ENCODE measurements at regions not wholly inside any gene's neighbourhood (a gene's known extent, or its start where the extent isn't known, plus 50 kb on each side); places are given as distances from the start of the nearest gene placed in this dataset.

DNA sequence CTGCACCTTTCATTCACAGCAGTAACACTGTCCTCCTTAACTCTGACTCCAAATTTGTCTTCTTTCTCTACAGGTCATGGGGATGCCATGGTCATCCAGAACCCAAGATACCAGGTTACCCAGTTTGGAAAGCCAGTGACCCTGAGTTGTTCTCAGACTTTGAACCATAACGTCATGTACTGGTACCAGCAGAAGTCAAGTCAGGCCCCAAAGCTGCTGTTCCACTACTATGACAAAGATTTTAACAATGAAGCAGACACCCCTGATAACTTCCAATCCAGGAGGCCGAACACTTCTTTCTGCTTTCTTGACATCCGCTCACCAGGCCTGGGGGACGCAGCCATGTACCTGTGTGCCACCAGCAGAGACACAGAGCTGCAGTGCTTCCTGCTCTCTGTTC is 156.2 kb upstream of the PRSS1 start:
- H3K4me1 ChIP-seq (ENCODE audit: control insufficient read depth in 1 of 2, insufficient read depth in 2 of 2, low read length in 2 of 2), result no peaks in the 10 kb centered on the region
- intact Hi-C loops (cut with micrococcal nuclease), result no loop called here
- POLR2A ChIA-PET, result no interaction called here
- RAD21 ChIA-PET (ENCODE audit: low non-redundant PET in 1 of 2, low total read pairs in 2 of 2, uncharacterized antibody in 2 of 2, unreplicated experiment in 2 of 2), result no interaction called here
- peaks cover 3% of the 10 kb centered on the region; the same call in 1 of the 2 replicates for H3K27me3 ChIP-seq (ENCODE audit: insufficient read depth, low read length)
- no peak overlapping the region for H3K27ac ChIP-seq (ENCODE audit: low read depth, low read length)
- TF ChIP-seq TCF7L2 (IDR thresholded peaks at IDR 0.05; ENCODE audit: borderline replicate concordance, extremely low read depth, insufficient read depth, insufficient read length), result no peak
- TF ChIP-seq, protein P1, sequence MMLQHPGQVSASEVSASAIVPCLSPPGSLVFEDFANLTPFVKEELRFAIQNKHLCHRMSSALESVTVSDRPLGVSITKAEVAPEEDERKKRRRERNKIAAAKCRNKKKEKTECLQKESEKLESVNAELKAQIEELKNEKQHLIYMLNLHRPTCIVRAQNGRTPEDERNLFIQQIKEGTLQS (IDR thresholded peaks at IDR 0.05), result no peak
- no peak for ATAC-seq
- H3K79me2 ChIP-seq (ENCODE audit: insufficient read depth, low read length), result no peaks in the 10 kb centered on the region
- no peaks in the 10 kb centered on the region for H3K36me3 ChIP-seq (ENCODE audit: control insufficient read depth in 1 of 2, insufficient read depth in 2 of 2, low read length in 2 of 2)
- H2AFZ ChIP-seq (ENCODE audit: low read depth, low read length, poor library complexity, severe bottlenecking), result no peak overlapping the region
- H3K9ac ChIP-seq (ENCODE audit: low read length), result no peak overlapping the region
- no peaks in the 10 kb centered on the region for H3K9me2 ChIP-seq (ENCODE audit: insufficient read depth)
- no peaks in the 10 kb centered on the region for H3K9me3 ChIP-seq (ENCODE audit: control insufficient read depth in 1 of 2, insufficient read depth in 1 of 2, low read depth in 1 of 2, low read length in 2 of 2)
- DNase-seq (ENCODE audit: low read depth, low spot score), result no peak
- CTCF ChIA-PET, result no interaction called here
- H3K4me3 ChIP-seq (replicated peaks in 1 of 2; ENCODE audit: low read depth in 1 of 2, low read length in 2 of 2), result no peak overlapping the region
- H4K20me1 ChIP-seq (ENCODE audit: insufficient read depth), result no peaks in the 10 kb centered on the region
- no peak overlapping the region for H3K4me2 ChIP-seq (ENCODE audit: low read length)
- BruUV-seq (replicated peaks), result no TSS peak

DNA sequence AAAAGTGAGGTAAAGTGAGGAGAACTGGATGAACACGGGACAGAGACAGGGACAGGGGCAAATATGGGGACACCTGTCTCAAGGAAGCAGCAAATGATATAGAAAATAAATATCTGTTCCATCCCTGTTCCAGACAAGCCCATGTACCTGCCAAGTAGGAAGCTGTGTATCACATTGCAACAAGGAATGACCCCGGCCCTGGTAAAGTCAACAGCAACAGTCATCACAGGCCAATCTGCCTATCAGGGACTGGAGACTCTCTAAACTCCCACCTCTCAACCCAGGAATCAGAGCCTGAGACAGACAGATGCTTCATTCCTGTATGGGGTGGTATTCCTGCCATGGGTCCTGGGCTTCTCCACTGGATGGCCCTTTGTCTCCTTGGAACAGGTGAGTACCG is 156.6 kb upstream of the PRSS1 start:
- Histone ChIP-seq H3K9me3 (ENCODE audit: control insufficient read depth in 1 of 2, insufficient read depth in 1 of 2, low read depth in 1 of 2, low read length in 2 of 2) (no peaks in the 10 kb centered on the region), H3K4me1 (ENCODE audit: control insufficient read depth in 1 of 2, insufficient read depth in 2 of 2, low read length in 2 of 2) (peaks cover 0 to 3% of the 10 kb centered on the region in 2 experiments; a peak in 1 of 4 replicates), H3K27ac (ENCODE audit: low read depth, low read length) (no peak overlapping the region), H3K9ac (ENCODE audit: low read length) (no peak overlapping the region), H3K9me2 (ENCODE audit: insufficient read depth) (no peaks in the 10 kb centered on the region), H3K27me3 (ENCODE audit: insufficient read depth, low read length) (peaks cover 2% of the 10 kb centered on the region; the same call in 1 of the 2 replicates), H3K4me2 (ENCODE audit: low read length) (no peak overlapping the region), H3K36me3 (ENCODE audit: control insufficient read depth in 1 of 2, insufficient read depth in 2 of 2, low read length in 2 of 2) (no peaks in the 10 kb centered on the region), H3K4me3 (replicated peaks in 1 of 2; ENCODE audit: low read depth in 1 of 2, low read length in 2 of 2) (no peak overlapping the region), H2AFZ (ENCODE audit: low read depth, low read length, poor library complexity, severe bottlenecking) (no peak overlapping the region), H3K79me2 (ENCODE audit: insufficient read depth, low read length) (no peaks in the 10 kb centered on the region), H4K20me1 (ENCODE audit: insufficient read depth) (no peaks in the 10 kb centered on the region)
- ChIA-PET RAD21 (ENCODE audit: low non-redundant PET in 1 of 2, low total read pairs in 2 of 2, uncharacterized antibody in 2 of 2, unreplicated experiment in 2 of 2) (no interaction called here), CTCF (no interaction called here), POLR2A (no interaction called here)
- BruUV-seq (replicated peaks), result no TSS peak
- DNase-seq (ENCODE audit: low read depth, low spot score) (no peak), ATAC-seq (no peak)
- intact Hi-C loops (cut with micrococcal nuclease), result no loop called here
- no peak for TF ChIP-seq ZFX (IDR thresholded peaks at IDR 0.05)
- no peak for TF ChIP-seq YY1 (IDR thresholded peaks at IDR 0.05; ENCODE audit: extremely low read depth, insufficient replicate concordance, low read depth, low read length)
- no peak for TF ChIP-seq POLR2A (IDR thresholded peaks at IDR 0.05; ENCODE audit: borderline replicate concordance, extremely low read depth, insufficient read depth, insufficient read length)
- no peak for TF ChIP-seq JUND (IDR thresholded peaks at IDR 0.05)
- no peak for TF ChIP-seq ZNF274 (IDR thresholded peaks at IDR 0.05; ENCODE audit: low read depth, low read length)
- no peak for TF ChIP-seq EZH2 (IDR thresholded peaks at IDR 0.05)
- TF ChIP-seq CBX3 (IDR thresholded peaks at IDR 0.05; ENCODE audit: low read depth), result no peak
- TF ChIP-seq SIN3A (IDR thresholded peaks at IDR 0.05; ENCODE audit: low read depth), result no peak
- TF ChIP-seq EGR1 (IDR thresholded peaks at IDR 0.05; ENCODE audit: low read depth), result no peak
- no peak for TF ChIP-seq RAD21 (IDR thresholded peaks at IDR 0.05; ENCODE audit: low read depth)
- no peak for TF ChIP-seq REST (IDR thresholded peaks at IDR 0.05; ENCODE audit: low read depth)
- TF ChIP-seq EZH2phosphoT487 (IDR thresholded peaks at IDR 0.05; ENCODE audit: borderline replicate concordance), result no peak
- TF ChIP-seq, protein P2, sequence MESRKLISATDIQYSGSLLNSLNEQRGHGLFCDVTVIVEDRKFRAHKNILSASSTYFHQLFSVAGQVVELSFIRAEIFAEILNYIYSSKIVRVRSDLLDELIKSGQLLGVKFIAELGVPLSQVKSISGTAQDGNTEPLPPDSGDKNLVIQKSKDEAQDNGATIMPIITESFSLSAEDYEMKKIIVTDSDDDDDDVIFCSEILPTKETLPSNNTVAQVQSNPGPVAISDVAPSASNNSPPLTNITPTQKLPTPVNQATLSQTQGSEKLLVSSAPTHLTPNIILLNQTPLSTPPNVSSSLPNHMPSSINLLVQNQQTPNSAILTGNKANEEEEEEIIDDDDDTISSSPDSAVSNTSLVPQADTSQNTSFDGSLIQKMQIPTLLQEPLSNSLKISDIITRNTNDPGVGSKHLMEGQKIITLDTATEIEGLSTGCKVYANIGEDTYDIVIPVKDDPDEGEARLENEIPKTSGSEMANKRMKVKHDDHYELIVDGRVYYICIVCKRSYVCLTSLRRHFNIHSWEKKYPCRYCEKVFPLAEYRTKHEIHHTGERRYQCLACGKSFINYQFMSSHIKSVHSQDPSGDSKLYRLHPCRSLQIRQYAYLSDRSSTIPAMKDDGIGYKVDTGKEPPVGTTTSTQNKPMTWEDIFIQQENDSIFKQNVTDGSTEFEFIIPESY (IDR thresholded peaks at IDR 0.05; ENCODE audit: extremely low read depth, insufficient replicate concordance, low read length), result no peak
- no peak for TF ChIP-seq SP1 (IDR thresholded peaks at IDR 0.05; ENCODE audit: low read depth)
- TF ChIP-seq, protein P1 (IDR thresholded peaks at IDR 0.05), result no peak
- TF ChIP-seq FOSL1 (IDR thresholded peaks at IDR 0.05; ENCODE audit: low read depth), result no peak

Measured in HCT116 (cell line).